HCT116 (cell line): ENCODE measurements at regions not wholly inside any gene's neighbourhood (a gene's known extent, or its start where the extent isn't known, plus 50 kb on each side); places are given as distances from the start of the nearest gene placed in this dataset.

ENCODE experiments used
- CEBPB ChIP-seq: IDR thresholded peaks from 2 replicates; pipeline ENCODE4 v1.6.1; 2012; ENCODE audit warnings: low read depth
- EGR1 ChIP-seq: IDR thresholded peaks from 2 replicates; pipeline ENCODE4 v1.6.1; 2012; ENCODE audit warnings: low read depth
- EZH2 ChIP-seq: fragments of 200-600 bp; sonication (generic); IDR thresholded peaks from 2 replicates; pipeline ENCODE4 v1.6.1; 2017; ENCODE audit warnings: antibody characterized with exemption, mixed run types
- FOSL1 ChIP-seq: IDR thresholded peaks from 2 replicates; pipeline ENCODE4 v1.6.1; 2012; ENCODE audit warnings: low read depth
- POLR2A ChIP-seq: IDR thresholded peaks from 2 replicates; pipeline ENCODE4 v1.7.0; 2011; ENCODE audit warnings: borderline replicate concordance; ENCODE audit not compliant: insufficient read depth, insufficient read length; ENCODE audit errors: extremely low read depth
- TCF7L2 ChIP-seq: IDR thresholded peaks from 2 replicates; pipeline ENCODE4 v1.7.0; 2011; ENCODE audit warnings: borderline replicate concordance, inconsistent platforms; ENCODE audit not compliant: insufficient read depth, insufficient read length; ENCODE audit errors: extremely low read depth
- ZNF274 ChIP-seq: fragments of 200-500 bp; sonication (Bioruptor generic); IDR thresholded peaks from 2 replicates; pipeline ENCODE4 v1.6.1; 2014; ENCODE audit warnings: mild to moderate bottlenecking, low read depth, low read length, inconsistent platforms
- TF ChIP-seq, protein P1 (sequence below): IDR thresholded peaks from 2 replicates; pipeline ENCODE4 v1.6.1; 2012; ENCODE audit warnings: low read depth
- TF ChIP-seq, protein P2 (sequence below), 3 experiments: fragments of 200-600 bp in 1 of 3; sonication (generic) in 1 of 3; IDR thresholded peaks in 2 of 3; conservative IDR thresholded peaks in 1 of 3; 2 replicates each; pipeline ENCODE4 v1.5.1; 2012 to 2017; ENCODE audit warnings: low read depth in 2 of 3, low read length in 2 of 3, antibody characterized with exemption in 1 of 3, borderline replicate concordance in 1 of 3, control low read depth in 1 of 3, mild to moderate bottlenecking in 1 of 3, mixed read lengths in 1 of 3, mixed run types in 1 of 3, moderate library complexity in 1 of 3; ENCODE audit not compliant: insufficient read depth in 1 of 3
- TF ChIP-seq, protein P3 (sequence below): IDR thresholded peaks from 2 replicates; pipeline ENCODE4 v1.6.1; 2012

DNA sequence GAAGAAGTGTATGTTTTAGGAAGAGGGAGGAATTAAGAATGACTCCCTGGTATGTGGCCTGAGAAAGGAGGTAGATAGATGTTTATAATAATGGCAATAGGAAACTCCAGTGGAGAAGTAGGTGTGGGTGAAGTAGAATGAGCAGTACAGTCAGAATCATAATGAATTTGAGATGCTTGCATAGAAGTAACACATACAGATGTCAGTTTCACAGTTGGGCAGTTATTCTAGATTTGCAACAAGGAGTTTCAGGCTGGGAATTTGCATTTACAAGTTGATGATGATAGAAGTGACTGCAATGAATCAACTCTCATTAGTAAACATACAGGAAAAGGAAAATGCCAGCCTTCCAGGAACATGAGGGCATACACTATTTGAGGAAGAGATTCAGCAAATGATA lies 149.0 kb downstream of the SLITRK1 start:
- no peak for TF ChIP-seq FOSL1
- TF ChIP-seq, protein P1, sequence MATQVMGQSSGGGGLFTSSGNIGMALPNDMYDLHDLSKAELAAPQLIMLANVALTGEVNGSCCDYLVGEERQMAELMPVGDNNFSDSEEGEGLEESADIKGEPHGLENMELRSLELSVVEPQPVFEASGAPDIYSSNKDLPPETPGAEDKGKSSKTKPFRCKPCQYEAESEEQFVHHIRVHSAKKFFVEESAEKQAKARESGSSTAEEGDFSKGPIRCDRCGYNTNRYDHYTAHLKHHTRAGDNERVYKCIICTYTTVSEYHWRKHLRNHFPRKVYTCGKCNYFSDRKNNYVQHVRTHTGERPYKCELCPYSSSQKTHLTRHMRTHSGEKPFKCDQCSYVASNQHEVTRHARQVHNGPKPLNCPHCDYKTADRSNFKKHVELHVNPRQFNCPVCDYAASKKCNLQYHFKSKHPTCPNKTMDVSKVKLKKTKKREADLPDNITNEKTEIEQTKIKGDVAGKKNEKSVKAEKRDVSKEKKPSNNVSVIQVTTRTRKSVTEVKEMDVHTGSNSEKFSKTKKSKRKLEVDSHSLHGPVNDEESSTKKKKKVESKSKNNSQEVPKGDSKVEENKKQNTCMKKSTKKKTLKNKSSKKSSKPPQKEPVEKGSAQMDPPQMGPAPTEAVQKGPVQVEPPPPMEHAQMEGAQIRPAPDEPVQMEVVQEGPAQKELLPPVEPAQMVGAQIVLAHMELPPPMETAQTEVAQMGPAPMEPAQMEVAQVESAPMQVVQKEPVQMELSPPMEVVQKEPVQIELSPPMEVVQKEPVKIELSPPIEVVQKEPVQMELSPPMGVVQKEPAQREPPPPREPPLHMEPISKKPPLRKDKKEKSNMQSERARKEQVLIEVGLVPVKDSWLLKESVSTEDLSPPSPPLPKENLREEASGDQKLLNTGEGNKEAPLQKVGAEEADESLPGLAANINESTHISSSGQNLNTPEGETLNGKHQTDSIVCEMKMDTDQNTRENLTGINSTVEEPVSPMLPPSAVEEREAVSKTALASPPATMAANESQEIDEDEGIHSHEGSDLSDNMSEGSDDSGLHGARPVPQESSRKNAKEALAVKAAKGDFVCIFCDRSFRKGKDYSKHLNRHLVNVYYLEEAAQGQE: no peak
- TF ChIP-seq, protein P2, sequence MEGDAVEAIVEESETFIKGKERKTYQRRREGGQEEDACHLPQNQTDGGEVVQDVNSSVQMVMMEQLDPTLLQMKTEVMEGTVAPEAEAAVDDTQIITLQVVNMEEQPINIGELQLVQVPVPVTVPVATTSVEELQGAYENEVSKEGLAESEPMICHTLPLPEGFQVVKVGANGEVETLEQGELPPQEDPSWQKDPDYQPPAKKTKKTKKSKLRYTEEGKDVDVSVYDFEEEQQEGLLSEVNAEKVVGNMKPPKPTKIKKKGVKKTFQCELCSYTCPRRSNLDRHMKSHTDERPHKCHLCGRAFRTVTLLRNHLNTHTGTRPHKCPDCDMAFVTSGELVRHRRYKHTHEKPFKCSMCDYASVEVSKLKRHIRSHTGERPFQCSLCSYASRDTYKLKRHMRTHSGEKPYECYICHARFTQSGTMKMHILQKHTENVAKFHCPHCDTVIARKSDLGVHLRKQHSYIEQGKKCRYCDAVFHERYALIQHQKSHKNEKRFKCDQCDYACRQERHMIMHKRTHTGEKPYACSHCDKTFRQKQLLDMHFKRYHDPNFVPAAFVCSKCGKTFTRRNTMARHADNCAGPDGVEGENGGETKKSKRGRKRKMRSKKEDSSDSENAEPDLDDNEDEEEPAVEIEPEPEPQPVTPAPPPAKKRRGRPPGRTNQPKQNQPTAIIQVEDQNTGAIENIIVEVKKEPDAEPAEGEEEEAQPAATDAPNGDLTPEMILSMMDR (IDR thresholded peaks at IDR 0.05 in 2 of 3, conservative IDR thresholded peaks at IDR 0.05 in 1 of 3; ENCODE audit: borderline replicate concordance in 1 of 3, insufficient read depth in 1 of 3, low read depth in 2 of 3, low read length in 2 of 3): no peak
- no peak for TF ChIP-seq EZH2
- no peak for TF ChIP-seq POLR2A
- TF ChIP-seq, protein P3, sequence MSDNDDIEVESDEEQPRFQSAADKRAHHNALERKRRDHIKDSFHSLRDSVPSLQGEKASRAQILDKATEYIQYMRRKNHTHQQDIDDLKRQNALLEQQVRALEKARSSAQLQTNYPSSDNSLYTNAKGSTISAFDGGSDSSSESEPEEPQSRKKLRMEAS: no peak
- no peak for TF ChIP-seq ZNF274
- no peak for TF ChIP-seq EGR1
- TF ChIP-seq CEBPB: no peak
- no peak for TF ChIP-seq TCF7L2
